ENCODE measurements at regions not wholly inside any gene's neighbourhood (a gene's known extent, or its start where the extent isn't known, plus 50 kb on each side); places are given as distances from the start of the nearest gene placed in this dataset.

DNA sequence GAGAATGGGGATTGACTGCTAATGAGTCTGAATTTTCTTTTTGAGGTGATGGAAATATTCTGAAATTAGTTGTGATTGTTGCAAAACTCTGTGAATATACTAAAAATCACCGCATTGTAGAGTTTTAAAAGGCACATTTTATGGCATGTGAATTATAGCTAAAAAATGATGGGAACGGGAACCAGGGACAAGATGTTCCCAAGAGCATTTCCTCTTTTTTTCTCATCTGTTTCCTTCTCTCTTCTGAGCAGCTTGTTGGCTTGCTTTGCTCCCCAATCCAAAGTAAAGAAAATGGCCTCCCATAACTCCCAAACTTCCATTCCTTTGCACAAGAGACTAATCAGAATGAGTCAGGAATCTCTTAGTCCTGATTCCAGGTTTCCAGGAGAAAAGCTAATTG, 459.2 kb downstream of the TSHZ3 start:
- no peak for DNase-seq

DNA sequence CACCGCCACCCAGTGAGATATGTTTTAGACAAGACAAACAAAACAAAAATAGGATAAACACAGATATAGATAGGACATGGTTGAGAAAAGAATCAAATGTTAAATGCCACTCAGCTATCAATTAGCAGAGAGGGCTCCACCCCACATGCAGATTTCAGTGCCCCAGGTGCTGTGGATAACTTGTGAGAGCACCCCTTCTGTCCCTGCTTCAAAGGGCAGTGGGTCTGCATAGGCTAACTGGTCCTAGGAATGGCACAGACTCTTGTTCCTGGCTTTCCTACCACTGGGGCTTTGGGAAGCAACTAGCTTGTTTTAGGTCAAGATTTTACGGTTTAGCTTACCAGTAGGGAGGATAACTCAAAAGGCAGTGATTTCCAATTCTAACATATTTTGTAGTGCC, 460.3 kb downstream of the TSHZ3 start:
- no peak for DNase-seq

DNA sequence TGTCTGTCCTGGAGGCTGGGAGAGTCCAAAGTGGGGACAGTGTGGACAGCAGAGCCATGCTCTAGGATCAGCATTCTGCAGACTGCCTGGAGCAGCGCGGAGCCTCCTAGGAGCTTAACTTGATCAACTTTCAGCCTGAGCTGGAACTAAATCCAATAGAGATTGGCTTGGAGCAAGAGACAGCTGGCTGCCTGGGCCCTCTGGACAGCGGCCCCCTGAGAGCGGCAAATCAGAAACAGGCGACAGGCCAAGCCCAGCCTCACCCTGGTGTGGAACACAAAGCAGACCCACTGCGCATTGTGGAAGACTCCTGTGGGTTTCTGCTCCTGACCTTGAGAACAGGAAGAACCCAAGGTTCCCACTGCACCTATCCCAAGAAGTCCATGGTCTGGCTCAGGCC, 462.2 kb downstream of the TSHZ3 start:
- DNase-seq: no peak

DNA sequence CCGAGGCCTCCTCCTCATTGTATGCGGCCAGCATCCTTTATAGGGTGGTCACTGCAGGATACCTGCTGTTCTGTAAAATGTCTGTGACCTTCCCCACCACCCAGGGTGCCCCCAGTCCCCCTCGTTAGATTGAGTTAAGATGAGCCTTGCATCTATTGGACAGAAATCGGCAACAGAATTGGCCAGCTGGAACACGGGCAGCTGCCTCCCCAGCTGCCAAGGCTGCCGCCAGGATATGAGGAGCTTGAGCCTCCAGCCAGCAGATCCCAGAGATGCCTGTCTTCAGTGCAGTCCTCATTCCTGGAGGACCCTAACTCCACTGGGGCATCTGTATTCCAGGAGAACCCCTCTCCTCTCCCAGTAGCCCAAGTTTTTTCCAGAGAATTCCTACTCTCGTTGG, 463.0 kb downstream of the TSHZ3 start:
- no peak for DNase-seq

DNA sequence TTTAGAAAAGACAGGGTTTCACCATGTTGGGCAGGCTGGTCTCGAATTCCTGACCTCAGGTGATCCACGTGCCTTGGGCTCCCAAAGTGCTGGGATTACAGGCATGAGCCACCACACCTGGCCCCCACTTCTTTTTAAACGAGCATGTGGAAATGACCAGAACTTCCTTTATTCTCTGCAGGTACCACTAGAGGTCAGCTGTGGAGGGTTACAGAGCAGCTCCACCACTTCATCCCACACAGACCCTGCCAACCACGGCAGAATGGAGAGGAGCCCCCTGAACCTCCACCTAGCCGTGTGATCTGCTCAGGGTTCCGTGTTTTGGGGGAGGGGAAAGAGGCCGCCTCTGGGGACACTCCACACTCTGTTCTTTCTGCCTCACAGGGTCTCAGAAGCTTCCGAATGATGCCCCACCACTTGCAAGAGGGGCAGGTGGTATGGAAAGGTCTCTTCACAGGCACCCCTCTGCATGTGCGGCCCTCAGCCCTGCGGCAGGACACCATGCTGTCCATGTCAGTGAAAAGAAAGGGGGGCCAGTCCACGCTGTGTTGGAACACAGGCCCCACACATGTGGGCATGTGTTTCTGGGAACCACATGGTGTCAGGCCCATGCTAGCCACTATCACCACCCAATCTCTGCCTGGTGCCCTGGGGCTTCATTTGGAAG, 465.0 kb downstream of the TSHZ3 start:
- DNase-seq: no peak

DNA sequence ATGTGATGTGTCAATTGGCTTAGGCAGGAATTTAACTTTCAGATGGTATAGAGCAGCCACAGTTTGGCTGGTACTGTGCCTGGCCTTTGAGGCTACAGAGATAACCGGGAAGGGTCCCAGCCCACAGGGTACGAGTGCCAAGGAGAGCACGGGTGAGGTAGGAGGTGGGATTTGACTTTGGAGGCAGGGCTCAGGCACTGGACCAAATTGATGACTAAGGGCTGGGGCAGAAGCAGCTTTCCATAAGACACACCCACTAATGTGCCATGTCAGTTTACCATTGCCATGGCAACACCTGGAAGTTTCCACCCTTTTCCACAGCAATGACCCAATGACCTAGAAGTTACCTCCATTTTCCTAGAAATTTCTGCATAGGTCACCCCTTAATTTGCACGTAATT, 466.2 kb downstream of the TSHZ3 start:
- no peak for DNase-seq

DNA sequence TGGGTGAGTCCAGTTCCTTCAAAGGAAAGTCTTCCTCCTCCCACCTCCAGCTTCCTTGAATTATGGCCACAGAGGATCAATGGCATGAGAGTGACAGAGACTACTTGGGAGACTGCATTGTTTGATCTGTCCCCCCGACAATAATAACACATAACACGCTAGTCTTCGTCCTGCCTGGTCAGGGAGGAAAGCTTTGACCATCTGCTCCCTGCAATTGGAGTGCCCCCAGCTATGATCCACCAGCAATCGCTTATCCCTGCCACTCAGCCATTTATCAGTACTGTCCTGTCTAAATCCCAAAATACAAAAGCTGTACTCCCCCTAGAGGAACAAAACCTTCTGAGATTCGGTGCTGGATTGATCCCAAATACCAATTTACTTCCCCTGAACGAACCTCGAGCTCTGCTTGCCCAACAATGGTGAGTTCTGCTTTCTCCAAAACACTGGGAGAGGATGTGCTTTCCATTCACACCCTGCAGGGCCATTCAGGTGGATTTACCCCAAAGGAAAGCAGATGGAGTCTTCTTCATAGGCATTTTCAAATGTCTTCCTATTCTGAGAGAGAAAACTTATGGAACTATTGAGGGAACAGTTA, 466.7 kb downstream of the TSHZ3 start:
- DNase-seq: no peak

DNA sequence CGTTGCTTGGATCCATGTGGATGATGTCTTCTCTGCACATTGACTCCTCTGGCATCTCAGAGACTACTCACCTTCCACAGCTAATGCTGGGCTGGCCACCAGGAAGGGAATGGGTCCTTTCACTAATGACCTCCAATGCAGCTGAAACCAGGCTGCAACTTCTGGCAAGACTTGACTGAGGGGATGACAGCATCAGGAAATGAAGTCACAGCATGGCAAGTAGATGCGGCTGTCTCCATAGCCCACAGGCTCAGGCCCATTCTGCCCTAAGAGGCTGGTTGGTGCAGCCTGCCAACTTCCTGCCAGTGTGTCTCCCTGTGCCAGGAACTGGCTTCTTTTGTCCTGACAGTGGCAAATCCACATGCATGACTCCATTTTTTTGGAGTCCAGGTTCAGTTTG, 467.3 kb downstream of the TSHZ3 start:
- DNase-seq: no peak

DNA sequence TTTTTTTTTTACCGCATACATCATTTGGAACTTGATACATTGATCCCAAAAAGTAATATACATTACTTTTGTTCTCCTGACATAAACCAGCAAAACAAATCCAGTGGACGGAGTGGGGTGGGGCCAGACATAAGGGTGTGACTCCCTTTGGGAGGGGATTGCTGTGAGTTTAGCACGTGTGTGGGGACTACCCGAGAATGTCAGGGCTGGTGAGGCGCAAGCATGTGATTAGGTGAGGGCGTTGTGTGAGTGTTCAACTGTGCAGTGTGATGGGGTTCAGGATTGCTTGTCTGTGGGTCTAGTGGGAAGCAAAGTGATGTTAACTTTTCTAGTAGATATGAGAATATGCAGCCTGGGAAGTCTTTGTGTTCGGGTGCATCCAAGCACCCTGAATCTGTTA, 468.0 kb downstream of the TSHZ3 start:
- no peak for DNase-seq

DNA sequence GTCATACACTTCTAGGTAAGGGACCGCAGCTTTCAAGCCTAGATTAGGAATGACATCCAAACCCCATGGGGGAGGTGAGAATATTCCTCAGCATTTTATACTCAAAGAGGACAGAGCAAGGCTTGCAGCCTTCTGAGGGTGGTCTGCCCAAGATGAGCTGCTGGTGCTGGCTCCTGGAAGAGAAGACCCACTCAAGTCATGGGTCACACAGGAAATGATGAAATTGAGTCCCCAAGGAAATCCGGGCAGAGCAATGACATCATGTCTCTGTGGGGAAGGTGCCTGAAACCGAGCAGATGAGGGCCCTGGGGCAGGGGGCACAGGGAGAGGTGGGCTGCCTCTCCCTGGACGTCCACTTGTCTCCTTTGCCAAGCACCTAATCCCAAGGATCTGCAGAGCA, 468.7 kb downstream of the TSHZ3 start:
- no peak for DNase-seq

DNA sequence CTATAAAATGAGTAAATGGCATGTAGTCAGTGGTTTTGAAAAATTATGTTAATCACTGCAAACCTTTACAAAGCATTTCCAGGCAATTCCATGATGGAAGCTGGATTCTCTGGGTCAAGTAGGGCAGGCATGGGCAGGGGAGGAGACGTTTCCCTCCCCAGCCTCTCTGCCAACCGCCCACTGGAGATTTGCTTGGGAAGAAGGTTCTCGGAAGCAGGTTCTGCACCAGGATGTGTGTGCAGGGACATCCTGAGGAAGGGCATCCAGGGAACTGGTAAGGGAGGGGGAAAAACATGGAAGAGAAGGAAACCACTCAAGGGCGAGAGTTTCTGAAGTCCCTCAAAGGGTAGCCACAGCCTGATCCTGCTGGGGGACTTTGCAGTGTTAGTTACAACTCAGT, 469.1 kb downstream of the TSHZ3 start:
- DNase-seq: no peak

DNA sequence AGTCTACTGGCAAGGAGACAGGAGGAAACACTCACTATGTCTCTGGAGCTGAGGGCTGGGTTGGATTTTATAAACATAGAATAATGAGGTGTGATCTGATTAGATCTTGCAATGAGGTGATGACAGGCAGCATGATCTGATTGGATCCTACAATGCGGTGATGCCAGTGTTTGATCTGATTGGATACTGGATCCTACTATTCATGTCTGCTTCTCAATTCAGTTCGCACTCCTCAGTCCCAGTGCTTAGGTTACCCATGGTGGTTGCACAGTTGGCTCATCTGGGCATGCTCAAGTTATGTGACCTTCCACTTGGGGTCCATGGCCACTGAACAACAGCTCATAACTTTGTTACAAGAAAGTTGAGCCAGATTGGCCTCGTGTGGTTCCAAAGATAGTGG, 469.5 kb downstream of the TSHZ3 start:
- no peak for DNase-seq

DNA sequence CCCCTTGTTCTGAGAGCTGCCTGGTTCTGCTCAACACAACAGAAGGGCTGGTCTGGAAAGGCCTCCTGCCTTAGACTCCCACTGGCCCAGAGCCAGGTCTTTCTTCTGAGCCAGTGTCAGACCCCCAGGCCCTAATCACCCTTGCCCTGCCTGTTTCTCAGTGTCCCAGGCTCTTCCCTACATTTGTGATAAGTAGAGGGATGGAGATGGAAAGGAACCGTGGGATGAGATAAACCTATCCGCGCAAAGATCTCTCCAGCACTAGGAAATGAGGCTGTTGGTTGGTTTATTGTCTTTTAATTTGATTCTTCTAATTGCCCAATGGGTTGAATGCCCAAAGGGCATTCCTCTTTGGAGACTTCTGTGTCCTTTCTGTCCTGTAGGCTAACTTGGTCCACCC, 470.0 kb downstream of the TSHZ3 start:
- DNase-seq: no peak

DNA sequence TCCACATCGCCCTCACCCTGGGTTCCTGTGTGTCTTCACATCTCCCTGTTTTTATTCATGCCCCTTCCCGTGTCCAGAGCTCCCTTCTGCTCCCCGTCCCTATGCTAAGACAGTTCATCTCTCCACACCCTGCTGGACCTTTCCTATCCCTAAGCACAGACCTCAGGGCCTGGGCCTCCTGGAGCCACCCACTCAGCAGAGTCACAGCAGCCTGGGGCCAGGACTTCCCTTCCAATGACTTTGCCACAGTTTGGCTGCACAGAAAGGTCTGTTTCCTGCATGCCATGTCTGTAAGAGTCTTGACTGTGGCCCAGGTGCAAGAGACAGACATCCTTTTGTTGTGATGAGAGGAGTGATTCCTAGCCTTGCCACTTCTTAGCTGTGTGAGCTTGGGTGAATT, 470.7 kb downstream of the TSHZ3 start:
- DNase-seq: no peak

DNA sequence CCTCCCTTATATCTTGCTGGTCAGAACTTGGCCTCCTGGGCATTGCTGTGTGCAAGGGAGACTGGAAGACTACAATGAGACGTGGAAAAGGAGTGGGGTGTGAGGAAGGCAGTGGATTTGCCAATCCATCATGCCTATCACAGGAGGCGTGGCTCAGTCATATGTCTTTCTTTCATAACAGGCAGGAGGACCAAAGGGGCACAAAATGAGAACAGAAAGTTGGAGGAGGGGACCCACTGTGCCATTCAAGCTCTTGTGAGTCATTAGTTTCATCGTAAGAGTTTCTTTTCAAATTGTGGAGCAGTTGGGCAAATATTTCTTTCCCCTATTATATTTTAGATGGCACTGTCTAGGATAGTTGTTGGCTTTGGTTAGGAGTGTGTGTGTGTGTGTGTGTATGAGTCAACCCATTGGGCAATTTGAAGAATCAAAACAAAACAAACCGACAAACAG, 471.5 kb downstream of the TSHZ3 start:
- peak; percentile 1 for DNase-seq

DNA sequence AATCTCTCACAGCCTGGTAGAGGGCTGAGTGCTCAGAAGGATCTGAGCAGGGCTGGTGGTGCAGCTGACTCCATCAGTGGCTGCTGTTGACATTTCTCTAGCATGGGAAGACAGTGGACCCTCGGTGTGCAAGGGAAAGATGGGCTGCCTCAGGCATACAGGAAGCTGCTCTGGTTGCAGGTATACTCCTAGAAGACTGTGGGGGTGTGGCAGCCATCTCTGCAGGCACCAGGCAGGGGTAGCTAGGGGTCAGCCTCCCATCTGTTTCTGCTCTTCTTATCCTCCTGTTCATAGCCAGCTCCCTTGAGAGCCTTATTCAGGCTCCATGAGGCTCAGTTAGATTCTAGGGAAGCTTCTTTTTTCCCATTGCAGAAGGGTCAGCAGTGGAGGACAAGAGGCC, 475.5 kb downstream of the TSHZ3 start:
- no peak for DNase-seq

DNA sequence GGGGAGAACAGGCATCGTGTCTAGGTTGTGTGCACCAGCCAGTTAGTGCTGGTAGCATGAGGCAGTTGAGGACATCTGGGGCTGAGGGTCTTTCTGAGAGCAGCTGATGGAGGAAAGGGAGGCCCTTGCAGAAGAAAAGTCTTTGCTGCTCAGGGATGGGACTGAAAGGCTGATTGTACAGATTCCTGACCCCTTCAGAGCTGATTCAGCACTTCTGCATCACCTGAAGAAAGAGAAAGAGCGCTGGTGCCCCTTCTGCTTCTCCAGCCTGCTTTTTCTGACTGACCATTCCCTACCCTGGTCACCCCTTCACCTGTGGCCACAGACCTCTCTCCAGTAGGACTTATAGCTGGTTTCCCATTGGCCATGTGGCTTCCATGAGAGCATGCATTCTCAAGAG, 476.2 kb downstream of the TSHZ3 start:
- DNase-seq: no peak

DNA sequence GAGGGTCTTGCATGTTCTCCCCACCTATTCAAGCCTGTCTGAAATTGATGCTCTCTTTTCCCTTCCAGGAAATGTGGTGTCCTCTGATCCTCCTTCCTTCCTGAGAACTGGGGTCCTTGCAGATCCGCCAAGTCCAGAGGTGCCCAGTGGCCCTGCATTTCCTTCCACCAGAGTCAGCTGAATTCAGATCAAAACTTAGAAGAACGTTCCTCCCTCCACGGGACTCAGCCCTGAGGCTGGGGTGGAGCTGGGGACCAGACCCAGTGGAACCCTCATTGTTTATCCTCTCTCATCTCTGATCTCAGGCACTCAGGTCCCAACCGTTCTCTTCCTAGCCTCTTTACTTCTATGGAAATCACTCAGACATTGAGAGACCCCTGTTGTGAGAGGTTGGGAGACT, 477.3 kb downstream of the TSHZ3 start:
- DNase-seq: no peak

DNA sequence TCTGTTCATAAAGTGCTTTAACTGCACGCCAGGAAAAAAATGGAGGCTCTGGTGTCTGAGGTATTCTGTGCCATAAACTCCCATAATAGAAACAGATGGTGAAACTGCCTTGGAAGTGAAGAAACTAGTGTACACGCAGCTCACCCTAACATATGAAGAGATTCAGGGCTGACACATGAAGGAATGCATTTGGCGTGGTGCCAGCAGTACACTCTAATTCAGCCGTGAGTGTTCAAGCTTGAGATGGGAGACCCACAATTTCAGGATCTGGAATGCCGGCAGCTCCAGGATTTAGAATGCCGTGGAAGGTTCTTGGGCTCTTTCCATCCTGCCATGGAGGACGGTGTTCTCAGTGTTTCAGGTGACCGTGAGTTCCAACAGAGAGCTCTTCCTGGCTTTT, 478.4 kb downstream of the TSHZ3 start:
- DNase-seq: no peak

DNA sequence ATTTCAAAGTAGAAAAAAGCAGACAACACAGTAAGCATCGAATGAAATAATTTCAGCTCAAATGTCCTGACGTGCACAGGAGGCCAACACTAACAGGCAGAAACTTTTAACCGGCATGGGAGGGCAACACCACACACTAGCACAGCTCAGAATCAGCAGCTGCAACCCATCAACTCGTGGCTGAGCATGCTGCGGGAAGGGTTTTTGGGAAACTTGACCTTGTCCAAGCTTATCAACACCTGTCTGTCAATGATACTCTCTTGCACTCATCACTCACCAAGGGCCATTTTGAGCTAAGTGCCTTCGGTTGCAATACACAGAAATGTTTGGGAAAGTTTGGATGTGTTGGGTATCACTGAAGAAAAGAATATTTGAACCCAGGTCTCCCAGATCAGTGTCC, 483.7 kb downstream of the TSHZ3 start:
- no peak for DNase-seq

DNA sequence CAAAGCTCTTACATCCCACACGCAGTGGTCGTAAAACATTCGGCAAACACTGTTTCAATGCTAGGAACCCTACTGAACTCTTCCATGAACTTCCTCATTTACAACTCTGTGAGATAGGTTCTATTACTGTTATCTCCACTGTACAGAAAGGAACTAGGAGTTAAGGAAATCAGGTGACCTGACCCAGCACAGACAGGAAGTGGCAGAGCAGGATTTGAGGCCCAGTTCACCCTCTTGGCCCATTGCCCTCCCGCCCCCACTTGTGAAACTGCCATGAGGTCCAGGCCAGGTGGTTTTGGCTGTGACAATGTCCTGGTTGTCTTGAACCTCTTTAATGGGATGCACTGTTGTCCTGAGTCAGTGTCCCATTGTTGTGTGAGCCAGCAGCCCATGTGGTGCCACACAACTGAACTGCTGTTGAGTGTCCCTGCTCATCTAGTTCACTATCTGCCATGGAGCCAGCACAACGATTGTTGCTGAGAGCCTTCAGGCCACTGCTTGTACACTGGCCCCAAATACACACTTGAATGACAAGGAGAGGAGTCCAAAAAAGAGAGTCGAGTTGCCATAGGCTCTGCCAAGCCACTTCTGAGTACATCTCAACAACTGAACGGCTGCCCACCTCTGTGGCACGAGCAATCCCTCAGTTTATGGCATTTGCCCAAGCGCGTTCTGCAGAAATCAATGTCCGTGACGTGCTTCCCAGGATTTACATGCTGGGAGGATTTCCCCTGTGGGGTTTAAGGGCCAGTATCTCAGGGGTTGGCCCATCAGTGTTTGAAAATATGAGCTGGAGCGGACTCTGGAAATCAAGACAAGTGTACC, 484.6 kb downstream of the TSHZ3 start:
- DNase-seq: no peak

DNA sequence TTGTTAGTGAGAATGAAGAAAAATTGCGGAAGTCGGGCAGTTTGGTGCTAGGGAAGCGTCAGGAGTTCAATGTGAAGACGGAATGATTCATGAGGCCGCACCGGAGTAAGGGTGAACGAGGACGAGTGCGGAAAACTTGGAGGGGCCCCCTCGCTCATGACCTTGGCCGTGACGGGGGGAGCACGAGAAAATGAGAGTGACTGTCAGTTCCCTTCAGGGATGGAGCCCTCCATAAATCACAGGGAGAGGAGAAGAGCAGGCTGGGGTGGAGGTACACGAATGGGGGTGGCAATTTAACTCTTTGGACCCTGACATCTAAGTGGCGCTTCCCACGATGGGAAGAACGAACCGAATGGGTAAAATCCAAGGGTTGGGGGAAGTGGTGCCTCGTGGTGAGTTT, 486.4 kb downstream of the TSHZ3 start:
- DNase-seq: no peak

DNA sequence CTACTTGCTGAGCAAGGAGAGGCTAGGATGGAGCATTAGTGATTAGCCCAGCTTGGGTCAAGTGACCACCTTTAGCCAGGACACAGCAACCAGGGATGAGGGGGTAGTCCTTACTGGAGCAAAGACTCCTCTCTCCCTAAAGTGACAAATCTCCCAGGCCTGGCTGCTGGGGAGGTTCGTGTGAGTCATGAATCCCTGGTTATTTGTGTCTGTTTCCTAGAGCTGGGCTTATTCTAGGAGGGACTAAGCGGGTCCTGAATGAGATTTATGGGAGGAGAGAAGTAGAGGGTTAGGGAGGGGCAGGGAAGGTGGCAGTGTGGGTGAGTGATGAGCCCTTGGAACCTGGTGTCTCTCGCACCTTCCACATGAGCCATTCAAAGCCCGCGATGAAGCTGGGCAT, 487.3 kb downstream of the TSHZ3 start:
- DNase-seq: no peak

DNA sequence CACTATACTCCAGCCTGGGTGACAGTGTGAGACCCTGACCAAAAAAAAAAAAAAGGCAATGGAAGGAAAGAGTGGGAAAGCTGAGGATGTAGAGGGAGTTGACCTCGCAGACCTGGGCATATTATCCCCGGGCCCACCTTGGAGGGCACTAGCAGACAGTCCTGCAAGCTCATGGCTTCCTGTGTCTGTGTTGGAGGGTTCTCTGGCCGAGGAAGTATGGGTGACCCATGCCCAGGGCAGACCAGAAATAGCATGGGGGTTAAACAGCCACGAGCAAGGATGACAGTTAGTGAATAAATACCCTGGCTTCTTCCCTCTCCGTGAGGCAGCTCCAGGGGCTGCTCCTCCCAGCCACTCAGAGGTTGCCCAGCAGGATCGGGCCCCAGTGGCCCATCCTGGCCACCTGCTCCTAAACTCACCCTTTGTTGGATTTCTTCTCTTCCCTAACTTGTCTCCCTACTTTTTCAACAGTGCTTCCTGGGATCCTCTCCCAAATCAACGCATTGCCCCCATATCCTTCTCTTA, 485.8 kb downstream of the ZNF536 start:
- no peak for DNase-seq
